Heart right ventricle (tissue), 16 donors: ENCODE measurements at regions not wholly inside any gene's neighbourhood (a gene's known extent, or its start where the extent isn't known, plus 50 kb on each side); places are given as distances from the start of the nearest gene placed in this dataset.
A peak's percentile ranks its signal among the peaks of the same experiment; 100 is the strongest.
"Not testable (repeated sequence)": the region's sequence is repeated elsewhere in the genome, so short reads cannot be mapped to it uniquely, and the experiment has no call there.

ENCODE experiments used
- ATAC-seq, 8 donors: fragments of 200-7000 bp; cut with Tn5 transposase; one replicate each; pipeline ENCODE4 v1.9.1; 2020; ENCODE audit warnings: mild to moderate bottlenecking in 8 of 8, moderate library complexity in 8 of 8, moderate number of reproducible peaks in 1 of 8
- DNase-seq, 2 donors: peaks; one replicate each; pipeline ENCODE4 v3.0.0-alpha.2; 2020
- H3K27ac ChIP-seq, 10 donors: fragments of 200-600 bp; sonication (generic) in 2 of 10; one replicate each; pipeline versions ENCODE4 v1.5.0 to v1.8.0; 2020 to 2022; ENCODE audit warnings: mild to moderate bottlenecking in 3 of 10
- H3K27me3 ChIP-seq, 7 donors: fragments of 200-600 bp; one replicate each; pipeline ENCODE4 v1.8.0; 2021 to 2022; ENCODE audit warnings: mild to moderate bottlenecking in 2 of 7
- H3K36me3 ChIP-seq, 9 donors: fragments of 200-600 bp; sonication (generic) in 1 of 9; one replicate each; pipeline versions ENCODE4 v1.5.0 to v1.8.0; 2020 to 2022; ENCODE audit warnings: mild to moderate bottlenecking in 2 of 9
- H3K4me1 ChIP-seq, 9 donors: fragments of 200-600 bp; sonication (generic) in 1 of 9; one replicate each; pipeline versions ENCODE4 v1.5.0 to v1.8.0; 2020 to 2022; ENCODE audit warnings: mild to moderate bottlenecking in 4 of 9
- H3K4me3 ChIP-seq, 10 donors: fragments of 200-600 bp; sonication (generic) in 2 of 10; one replicate each; pipeline versions ENCODE4 v1.5.0 to v1.8.0; 2020 to 2022; ENCODE audit warnings: mild to moderate bottlenecking in 7 of 10, moderate library complexity in 2 of 10
- H3K9me3 ChIP-seq, 11 donors: fragments of 200-600 bp in 10 of 11; sonication (generic) in 2 of 11; one replicate each; pipeline versions ENCODE4 v1.5.0 to v1.8.0; 2013 to 2022; ENCODE audit warnings: mild to moderate bottlenecking in 2 of 11, control low read depth in 1 of 11, moderate library complexity in 1 of 11
- WGBS, 2 donors: extraction: QIAGEN DNeasy Blood & Tissue Kit; methylation state at CpG; one replicate each; pipeline ENCODE4 v1.1.7; 2013; ENCODE audit warnings: inconsistent platforms in 1 of 2; 5-methylcytosine and 5-hydroxymethylcytosine counted together
- intact Hi-C, 10 donors: fragments of 100-400 bp; cut with DNase I; formaldehyde crosslinking; loops; one replicate each; pipeline versions ENCODE4 v1.11.1 to v1.14.2; 2022
- TF ChIP-seq, protein P1 (sequence below), 9 donors: fragments of 200-600 bp; sonication (generic) in 2 of 9; IDR thresholded peaks; one replicate each; pipeline versions ENCODE4 v1.5.0 to v1.8.0; 2021 to 2022; ENCODE audit warnings: antibody characterized with exemption in 9 of 9, mild to moderate bottlenecking in 5 of 9, moderate library complexity in 1 of 9
- donor health status: Arrhythmogenic right ventricular cardiomyopathy.
- donor health status: ischemic (EF 13 %, LVEDD 7.1; RV severe dilation, severe dysfunction).
- donor health status: healthy with polysubstance abuse.
- donor health status: DM: no; HTN: yes; CAD: no.
- donor health status: DM: no; HTN: no; CAD: no.
- donor health status: ischemic (EF 25% LVEDD 6.9; RV normal size, moderate dysfunction).
- donor health status: ischemic (EF 25% LVEDD 5.7; RV mildly dilated, moderate dysfunction).
- donor health status: healthy.
- donor health status: DM: yes; HTN: yes; CAD: no.
- donor health status: Ischemic cardiomyopathy.
- donor health status: ischemic (EF 35%, LVEDD 5.7; RV mildly dilated, moderate dysfunction).
- donor health status: nonischemic (EF 11% LVEDD 7.7; RV severe dilation, severe dysfunction).
- donor health status: DM: yes; HTN: yes; CAD: no.
- donor health status: PGD.
- donor health status: ischemic (EF 29% LVEDD 5.4; RV normal size, mild dysfunction).
- donor health status: nonischemic (EF 23%, LVEDD 6.1; RV moderate dilation, normal function).

- TF ChIP-seq, protein P1, sequence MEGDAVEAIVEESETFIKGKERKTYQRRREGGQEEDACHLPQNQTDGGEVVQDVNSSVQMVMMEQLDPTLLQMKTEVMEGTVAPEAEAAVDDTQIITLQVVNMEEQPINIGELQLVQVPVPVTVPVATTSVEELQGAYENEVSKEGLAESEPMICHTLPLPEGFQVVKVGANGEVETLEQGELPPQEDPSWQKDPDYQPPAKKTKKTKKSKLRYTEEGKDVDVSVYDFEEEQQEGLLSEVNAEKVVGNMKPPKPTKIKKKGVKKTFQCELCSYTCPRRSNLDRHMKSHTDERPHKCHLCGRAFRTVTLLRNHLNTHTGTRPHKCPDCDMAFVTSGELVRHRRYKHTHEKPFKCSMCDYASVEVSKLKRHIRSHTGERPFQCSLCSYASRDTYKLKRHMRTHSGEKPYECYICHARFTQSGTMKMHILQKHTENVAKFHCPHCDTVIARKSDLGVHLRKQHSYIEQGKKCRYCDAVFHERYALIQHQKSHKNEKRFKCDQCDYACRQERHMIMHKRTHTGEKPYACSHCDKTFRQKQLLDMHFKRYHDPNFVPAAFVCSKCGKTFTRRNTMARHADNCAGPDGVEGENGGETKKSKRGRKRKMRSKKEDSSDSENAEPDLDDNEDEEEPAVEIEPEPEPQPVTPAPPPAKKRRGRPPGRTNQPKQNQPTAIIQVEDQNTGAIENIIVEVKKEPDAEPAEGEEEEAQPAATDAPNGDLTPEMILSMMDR (IDR thresholded peaks at IDR 0.05) = no peak
- H3K27me3 ChIP-seq = no peaks in the 10 kb centered on the region
- no peaks in the 10 kb centered on the region for H3K36me3 ChIP-seq
- intact Hi-C loops = no loop called here
- 50 to 62% methylated on average over 1 of the region's 1 CpG for WGBS, 2 donors
- H3K9me3 ChIP-seq = no peaks in the 10 kb centered on the region
- no peaks in the 10 kb centered on the region for H3K4me1 ChIP-seq
- no peak overlapping the region for H3K4me3 ChIP-seq
- H3K27ac ChIP-seq = no peak overlapping the region
- no peak for ATAC-seq
- DNase-seq = no peak
Observed at GRCh38 chr5:39616131-39616530, 191.4 kb upstream of the DAB2 start.

GRCh38 chr5:39611076-39611475 lies 186.3 kb upstream of the DAB2 start:
- H3K27me3 ChIP-seq, H3K27ac ChIP-seq, DNase-seq, ATAC-seq, H3K36me3 ChIP-seq, H3K9me3 ChIP-seq, intact Hi-C loops, H3K4me3 ChIP-seq, H3K4me1 ChIP-seq: not testable (repeated sequence)
- 92% methylated on average over 11 of the region's 11 CpGs for WGBS, 2 donors

GRCh38 chr5:39608024-39608423 lies 183.2 kb upstream of the DAB2 start:
- no peak for DNase-seq
- TF ChIP-seq, protein P1 (IDR thresholded peaks at IDR 0.05) = no peak
- intact Hi-C loops = no loop called here
- Histone ChIP-seq H3K4me3 (no peak overlapping the region), H3K27me3 (peaks cover 0 to 2% (median 0%) of the 10 kb centered on the region in 7 donors), H3K9me3 (no peaks in the 10 kb centered on the region), H3K4me1 (no peaks in the 10 kb centered on the region), H3K36me3 (no peaks in the 10 kb centered on the region), H3K27ac (no peak overlapping the region)
- 67 to 83% methylated on average over 5 of the region's 5 CpGs for WGBS, 2 donors
- peak in 3 of 8 donors; percentile 2 to 70 (median 21) for ATAC-seq

DNA sequence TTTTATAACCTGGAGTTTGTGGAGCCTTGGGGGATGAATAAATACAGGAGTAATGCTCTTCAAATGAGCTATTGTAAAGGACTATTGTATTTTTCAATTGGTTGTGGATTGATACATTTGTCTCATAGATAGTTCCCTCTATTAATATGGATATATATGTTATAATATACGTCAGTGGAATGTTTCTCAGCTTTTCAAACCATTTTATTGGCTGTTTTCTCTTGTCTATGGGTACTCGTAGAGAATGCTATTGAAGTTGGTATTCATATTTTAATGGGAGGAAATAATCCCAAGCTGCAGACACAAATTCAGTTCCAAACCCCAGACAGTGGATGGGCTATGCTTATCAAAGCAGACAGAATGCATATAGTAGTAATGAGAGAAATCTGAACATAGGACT lies 181.8 kb upstream of the DAB2 start:
- Histone ChIP-seq H3K27me3 (peaks cover 0 to 3% (median 0%) of the 10 kb centered on the region in 7 donors), H3K9me3 (no peaks in the 10 kb centered on the region), H3K27ac (no peak overlapping the region), H3K4me3 (no peak overlapping the region), H3K4me1 (no peaks in the 10 kb centered on the region), H3K36me3 (no peaks in the 10 kb centered on the region)
- WGBS, 2 donors = 81 to 87% methylated on average over 2 of the region's 2 CpGs
- TF ChIP-seq, protein P1 (IDR thresholded peaks at IDR 0.05) = no peak
- DNase-seq (no peak), ATAC-seq (no peak)
- intact Hi-C loops = no loop called here

DNA sequence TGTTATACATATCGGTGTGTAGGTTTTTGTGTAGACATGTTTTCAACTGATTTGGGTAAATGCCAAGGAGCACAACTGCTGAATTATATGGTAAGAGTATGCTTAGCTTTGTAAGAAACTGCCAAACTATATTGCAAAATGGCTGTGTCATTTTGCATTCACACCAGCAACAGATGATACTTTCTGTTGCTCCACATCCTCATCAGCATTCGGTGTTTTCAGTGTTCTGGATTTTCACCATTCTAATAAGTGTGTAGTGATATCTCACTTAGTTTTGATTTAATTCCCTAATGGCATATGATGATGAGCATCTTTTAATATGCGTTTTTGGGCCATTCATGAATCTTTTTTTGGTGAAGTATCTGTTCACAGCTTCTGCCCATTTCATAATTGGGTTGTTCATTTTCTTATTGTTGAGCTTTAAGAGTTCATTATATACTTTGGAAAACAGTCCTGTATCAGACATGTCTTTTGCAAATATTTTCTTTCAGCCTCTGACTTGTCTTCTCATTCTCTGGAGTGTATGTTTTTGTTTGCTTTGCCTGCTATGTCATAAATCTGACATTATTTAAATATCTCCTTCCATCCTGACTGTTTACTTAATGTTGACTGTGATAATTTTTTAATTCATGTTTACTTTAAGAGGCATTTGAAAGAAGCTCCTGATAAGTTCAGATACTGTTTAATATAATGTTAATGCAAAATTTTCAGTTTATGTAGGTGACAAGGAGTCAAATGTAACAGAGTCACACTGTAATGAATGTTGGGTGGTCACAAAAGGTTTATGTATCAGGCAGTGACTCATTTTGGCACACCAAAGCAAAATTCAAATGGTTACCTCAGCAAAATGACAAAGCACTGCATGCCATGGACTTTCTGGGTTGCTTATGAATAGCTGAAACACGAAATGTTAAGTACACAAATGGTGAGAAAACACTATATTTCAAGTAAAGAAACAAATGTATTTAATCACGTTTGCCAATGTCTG lies 181.1 kb upstream of the DAB2 start:
- intact Hi-C loops = no loop called here
- ATAC-seq (no peak), DNase-seq (no peak)
- 80 to 84% methylated on average over 5 of the region's 5 CpGs for WGBS, 2 donors
- no peaks in the 10 kb centered on the region for H3K4me1 ChIP-seq
- no peak overlapping the region for H3K27ac ChIP-seq
- H3K27me3 ChIP-seq = peaks cover 0 to 3% (median 0%) of the 10 kb centered on the region in 7 donors
- TF ChIP-seq, protein P1 (IDR thresholded peaks at IDR 0.05) = no peak
- H3K36me3 ChIP-seq = no peaks in the 10 kb centered on the region
- H3K9me3 ChIP-seq = no peaks in the 10 kb centered on the region
- no peak overlapping the region for H3K4me3 ChIP-seq
